MM.1S (cell line): ENCODE measurements at regions not wholly inside any gene's neighbourhood (a gene's known extent, or its start where the extent isn't known, plus 50 kb on each side); places are given as distances from the start of the nearest gene placed in this dataset.

Experiments used
- EZH2 ChIP-seq: fragments of 300-600 bp; sonication (generic); optimal IDR thresholded peaks from 2 replicates; pipeline ENCODE3; 2017; ENCODE audit warnings: low read depth, mild to moderate bottlenecking, antibody characterized with exemption, low read length, mixed read lengths
- EZH2phosphoT487 ChIP-seq: fragments of 300-600 bp; sonication (generic); IDR thresholded peaks from 2 replicates; pipeline ENCODE4 v1.6.1; 2018; ENCODE audit warnings: antibody characterized with exemption, low read length
- TF ChIP-seq, protein P1 (sequence below): fragments of 300-600 bp; sonication (generic); IDR thresholded peaks from 2 replicates; pipeline ENCODE4 v1.5.1; 2016; ENCODE audit warnings: antibody characterized with exemption, low read length, mixed read lengths

GRCh38 chr2:216287251-216287650, 85.0 kb downstream of the MARCHF4 start:
- TF ChIP-seq, protein P1, sequence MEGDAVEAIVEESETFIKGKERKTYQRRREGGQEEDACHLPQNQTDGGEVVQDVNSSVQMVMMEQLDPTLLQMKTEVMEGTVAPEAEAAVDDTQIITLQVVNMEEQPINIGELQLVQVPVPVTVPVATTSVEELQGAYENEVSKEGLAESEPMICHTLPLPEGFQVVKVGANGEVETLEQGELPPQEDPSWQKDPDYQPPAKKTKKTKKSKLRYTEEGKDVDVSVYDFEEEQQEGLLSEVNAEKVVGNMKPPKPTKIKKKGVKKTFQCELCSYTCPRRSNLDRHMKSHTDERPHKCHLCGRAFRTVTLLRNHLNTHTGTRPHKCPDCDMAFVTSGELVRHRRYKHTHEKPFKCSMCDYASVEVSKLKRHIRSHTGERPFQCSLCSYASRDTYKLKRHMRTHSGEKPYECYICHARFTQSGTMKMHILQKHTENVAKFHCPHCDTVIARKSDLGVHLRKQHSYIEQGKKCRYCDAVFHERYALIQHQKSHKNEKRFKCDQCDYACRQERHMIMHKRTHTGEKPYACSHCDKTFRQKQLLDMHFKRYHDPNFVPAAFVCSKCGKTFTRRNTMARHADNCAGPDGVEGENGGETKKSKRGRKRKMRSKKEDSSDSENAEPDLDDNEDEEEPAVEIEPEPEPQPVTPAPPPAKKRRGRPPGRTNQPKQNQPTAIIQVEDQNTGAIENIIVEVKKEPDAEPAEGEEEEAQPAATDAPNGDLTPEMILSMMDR, result no peak
- TF ChIP-seq EZH2 (no peak), EZH2phosphoT487 (no peak)
